Common myeloid progenitor, CD34-positive (primary cell): ENCODE measurements at regions not wholly inside any gene's neighbourhood (a gene's known extent, or its start where the extent isn't known, plus 50 kb on each side); places are given as distances from the start of the nearest gene placed in this dataset.

Experiments used
- CTCF ChIA-PET: fragments of 350-600 bp; sonication (Branson Sonifier 250); formaldehyde crosslinking; loops from one replicate; lab custom pipeline; 2021; ENCODE audit warnings: antibody characterized with exemption; lab: Charles Lee
- POLR2A ChIA-PET: fragments of 350-600 bp; sonication (Branson Sonifier 250); formaldehyde crosslinking; loops from one replicate; lab custom pipeline; 2021; ENCODE audit warnings: antibody characterized with exemption; lab: Charles Lee
- DNase-seq, 3 donors: peaks; one replicate each; pipeline versions ENCODE4 v3.0.0 to v3.0.0-alpha.2; 2013
- H3K27ac ChIP-seq, 2 experiments: 1 replicate in 1 of 2; 2 replicates in 1 of 2; pipeline ENCODE4 v1.7.0; 2013; ENCODE audit warnings: inconsistent platforms in 2 of 2, low read length in 2 of 2, mild to moderate bottlenecking in 2 of 2, low read depth in 1 of 2, moderate library complexity in 1 of 2; ENCODE audit not compliant: severe bottlenecking in 2 of 2, insufficient read depth in 1 of 2, poor library complexity in 1 of 2
- H3K27me3 ChIP-seq, 5 experiments: replicated peaks in 2 of 5; 1 replicate in 3 of 5; 2 replicates in 2 of 5; pipeline versions ENCODE4 v1.6.1 to v1.7.0; 2013; ENCODE audit warnings: low read length in 4 of 5, mild to moderate bottlenecking in 2 of 5, moderate library complexity in 2 of 5, inconsistent platforms in 1 of 5; ENCODE audit not compliant: insufficient read depth in 5 of 5, control insufficient read depth in 4 of 5
- H3K36me3 ChIP-seq, 4 experiments: 1 replicate in 2 of 4; 2 replicates in 2 of 4; pipeline versions ENCODE4 v1.6.1 to v1.7.0; 2013; ENCODE audit warnings: low read length in 3 of 4, control low read depth in 1 of 4, mild to moderate bottlenecking in 1 of 4; ENCODE audit not compliant: control insufficient read depth in 4 of 4, insufficient read depth in 4 of 4
- H3K4me1 ChIP-seq, 4 experiments: 1 replicate in 3 of 4; 2 replicates in 1 of 4; pipeline versions ENCODE4 v1.6.1 to v1.7.1; 2013; ENCODE audit warnings: low read length in 3 of 4, mild to moderate bottlenecking in 3 of 4, control low read depth in 1 of 4, inconsistent platforms in 1 of 4, moderate library complexity in 1 of 4; ENCODE audit not compliant: control insufficient read depth in 4 of 4, insufficient read depth in 4 of 4; ENCODE audit errors: control extremely low read depth in 1 of 4
- H3K4me3 ChIP-seq, 7 experiments: 1 replicate in 4 of 7; 2 replicates in 3 of 7; pipeline versions ENCODE4 v1.5.1 to v1.7.0; 2013; ENCODE audit warnings: mild to moderate bottlenecking in 7 of 7, low read length in 6 of 7, moderate library complexity in 6 of 7, inconsistent platforms in 2 of 7, low read depth in 2 of 7, control low read depth in 1 of 7; ENCODE audit not compliant: insufficient read depth in 4 of 7, control insufficient read depth in 1 of 7; ENCODE audit errors: extremely low read depth in 1 of 7
- H3K9me3 ChIP-seq, 5 experiments: 1 replicate in 4 of 5; 2 replicates in 1 of 5; pipeline versions ENCODE4 v1.6.1 to v1.7.1; 2013; ENCODE audit warnings: low read length in 4 of 5, mild to moderate bottlenecking in 2 of 5, inconsistent platforms in 1 of 5, low read depth in 1 of 5, moderate library complexity in 1 of 5; ENCODE audit not compliant: control insufficient read depth in 4 of 5, insufficient read depth in 2 of 5; ENCODE audit errors: control extremely low read depth in 1 of 5
- WGBS: methylation state at CpG from one replicate; pipeline ENCODE4 v1.1.5; 2013; ENCODE audit not compliant: insufficient coverage; 5-methylcytosine and 5-hydroxymethylcytosine counted together

- Histone ChIP-seq H3K4me3 (no peak overlapping the region), H3K4me1 (peaks cover 11 to 19% (median 14%) of the 10 kb centered on the region in 4 experiments), H3K9me3 (peaks cover 0 to 1% (median 0%) of the 10 kb centered on the region in 5 experiments), H3K36me3 (no peaks in the 10 kb centered on the region), H3K27ac (no peak overlapping the region), H3K27me3 (no peaks in the 10 kb centered on the region)
- POLR2A ChIA-PET, result no interaction called here
- DNase-seq, result peak; percentile 25 to 51 (median 27)
- CTCF ChIA-PET, result interaction anchor here (0.6 to 7.3 kb wide), 16 partner anchors 10 to 142 kb away, joined by 3 to 72 read pairs (median 4); partner anchors contain the start of gene MPP7
Observed at GRCh38 chr10:28250782-28251181, 52.1 kb downstream of the MPP7 start.

- no peak overlapping the region for H3K27ac ChIP-seq
- WGBS, result 100% methylated on average over 3 of the region's 4 CpGs
- no peak overlapping the region for H3K4me3 ChIP-seq
- POLR2A ChIA-PET, result no interaction called here
- CTCF ChIA-PET, result interaction anchor here (1.0 to 7.3 kb wide), 13 partner anchors 9 to 142 kb away, joined by 3 to 72 read pairs (median 4); partner anchors contain the start of gene MPP7
- peaks cover 0 to 1% (median 0%) of the 10 kb centered on the region in 5 experiments for H3K9me3 ChIP-seq
- H3K4me1 ChIP-seq, result peaks cover 11 to 19% (median 14%) of the 10 kb centered on the region in 4 experiments
- no peaks in the 10 kb centered on the region for H3K27me3 ChIP-seq
- no peaks in the 10 kb centered on the region for H3K36me3 ChIP-seq
- no peak for DNase-seq
Observed at GRCh38 chr10:28250358-28250757, 52.5 kb downstream of the MPP7 start.

- no peak overlapping the region for H3K4me3 ChIP-seq
- H3K27ac ChIP-seq, result no peak overlapping the region
- no peaks in the 10 kb centered on the region for H3K27me3 ChIP-seq
- 93% methylated on average over 4 of the region's 6 CpGs for WGBS
- peaks cover 6 to 16% (median 12%) of the 10 kb centered on the region in 4 experiments for H3K4me1 ChIP-seq
- H3K9me3 ChIP-seq, result peaks cover 0 to 1% (median 0%) of the 10 kb centered on the region in 5 experiments
- POLR2A ChIA-PET, result no interaction called here
- CTCF ChIA-PET, result interaction anchor here (0.6 to 7.3 kb wide), 8 partner anchors 47 to 143 kb away, joined by 3 to 48 read pairs (median 6); no protein-coding TSS in a partner anchor
- no peak for DNase-seq
- H3K36me3 ChIP-seq, result no peaks in the 10 kb centered on the region
Observed at GRCh38 chr10:28249512-28249911, 53.4 kb downstream of the MPP7 start.

GRCh38 chr10:28248092-28248491 is 54.8 kb downstream of the MPP7 start:
- H3K27ac ChIP-seq, result no peak overlapping the region
- WGBS, result 0% methylated on average over 8 of the region's 8 CpGs
- peaks cover 12 to 18% (median 15%) of the 10 kb centered on the region in 4 experiments for H3K4me1 ChIP-seq

GRCh38 chr10:28246023-28246422 is 56.8 kb downstream of the MPP7 start:
- Histone ChIP-seq H3K4me3 (no peak overlapping the region), H3K4me1 (peaks cover 15 to 26% (median 19%) of the 10 kb centered on the region in 4 experiments), H3K36me3 (no peaks in the 10 kb centered on the region), H3K9me3 (peaks cover 0 to 1% (median 0%) of the 10 kb centered on the region in 5 experiments), H3K27ac (no peak overlapping the region), H3K27me3 (no peaks in the 10 kb centered on the region)
- ChIA-PET CTCF (interaction anchor here (0.7 to 4.9 kb wide), 3 partner anchors 19 to 135 kb away, joined by 3 to 48 read pairs (median 3); no protein-coding TSS in a partner anchor), POLR2A (interaction anchor here (0.5 to 0.7 kb wide), 2 partner anchors 183 to 742 kb away, joined by 3 to 6 read pairs; no protein-coding TSS in a partner anchor)
- DNase-seq, result no peak

More at GRCh38 chr10:28248092-28248491, 54.8 kb downstream of the MPP7 start:
- ChIA-PET POLR2A (no interaction called here), CTCF (interaction anchor here (0.6 to 7.3 kb wide), 10 partner anchors 9 to 144 kb away, joined by 3 to 48 read pairs (median 6); partner anchors contain the start of gene MPP7)
- Histone ChIP-seq H3K36me3 (no peaks in the 10 kb centered on the region), H3K9me3 (peaks cover 0 to 1% (median 0%) of the 10 kb centered on the region in 5 experiments), H3K4me3 (peak overlapping the region in 3 of 7 experiments; percentile 5 to 52 (median 43)), H3K27me3 (no peaks in the 10 kb centered on the region)
- peak; percentile 50 to 81 (median 80) for DNase-seq

GRCh38 chr10:28243923-28244322 is 58.9 kb downstream of the MPP7 start:
- 88% methylated on average over 1 of the region's 1 CpG for WGBS
- Histone ChIP-seq H3K9me3 (peaks cover 0 to 1% (median 0%) of the 10 kb centered on the region in 5 experiments), H3K27ac (no peak overlapping the region), H3K4me1 (peaks cover 15 to 26% (median 19%) of the 10 kb centered on the region in 4 experiments), H3K4me3 (no peak overlapping the region), H3K27me3 (no peaks in the 10 kb centered on the region), H3K36me3 (no peaks in the 10 kb centered on the region)
- ChIA-PET POLR2A (no interaction called here), CTCF (interaction anchor here (1.3 to 2.6 kb wide), 2 partner anchors 58 to 139 kb away, joined by 3 to 11 read pairs; partner anchors contain the start of gene MPP7)
- no peak for DNase-seq

- CTCF ChIA-PET, result interaction anchor here (0.7 to 2.6 kb wide), 11 partner anchors 9 to 500 kb away, joined by 3 to 13 read pairs (median 5); partner anchors contain the start of gene MPP7
Observed at GRCh38 chr10:28242555-28243204, 60.2 kb downstream of the MPP7 start.

More at GRCh38 chr10:28242555-28243204, 60.2 kb downstream of the MPP7 start:
- peaks cover 4 to 14% (median 12%) of the 10 kb centered on the region in 4 experiments for H3K4me1 ChIP-seq
- H3K27ac ChIP-seq, result no peak overlapping the region
- H3K9me3 ChIP-seq, result peaks cover 0 to 1% (median 0%) of the 10 kb centered on the region in 5 experiments
- H3K36me3 ChIP-seq, result no peaks in the 10 kb centered on the region
- no peak overlapping the region for H3K4me3 ChIP-seq
- POLR2A ChIA-PET, result no interaction called here
- WGBS, result no CpG with 5 or more reads among the region's 1 CpG
- no peaks in the 10 kb centered on the region for H3K27me3 ChIP-seq
- peak in 2 of 3 donors; percentile 53 to 63 for DNase-seq
